Peyer's patch (tissue), 4 donors: ENCODE measurements at regions not wholly inside any gene's neighbourhood (a gene's known extent, or its start where the extent isn't known, plus 50 kb on each side); places are given as distances from the start of the nearest gene placed in this dataset.

ENCODE experiments used
- CTCF ChIP-seq, 6 experiments: fragments of 450-650 bp in 4 of 6; fragments of 200-600 bp in 2 of 6; sonication (generic) in 1 of 6; IDR thresholded peaks; one replicate each; pipeline ENCODE4 v1.5.1; 2017 to 2019; ENCODE audit warnings: antibody characterized with exemption in 6 of 6, mild to moderate bottlenecking in 3 of 6, moderate library complexity in 1 of 6
- POLR2A ChIP-seq, 2 donors: fragments of 450-650 bp; IDR thresholded peaks; one replicate each; pipeline ENCODE4 v1.5.1; 2017; ENCODE audit warnings: antibody characterized with exemption in 2 of 2, mild to moderate bottlenecking in 2 of 2, moderate library complexity in 2 of 2

GRCh38 chr3:44023961-44024593 lies 217.6 kb upstream of the TOPAZ1 start:
- TF ChIP-seq CTCF (IDR thresholded peaks at IDR 0.05), result no peak
- no peak for TF ChIP-seq POLR2A (IDR thresholded peaks at IDR 0.05)
